Bronchial epithelial cell (primary cell): ENCODE measurements at regions not wholly inside any gene's neighbourhood (a gene's known extent, or its start where the extent isn't known, plus 50 kb on each side); places are given as distances from the start of the nearest gene placed in this dataset.

ENCODE experiments used
- DNase-seq: peaks from one replicate; pipeline ENCODE4 v3.0.0-alpha.2; 2010; ENCODE audit warnings: low read depth
- FAIRE-seq: peaks from 2 replicates; lab custom pipeline; 2011; peaks lifted over from hg19 to GRCh38; lab: Jason Lieb, UNC
- H3K27me3 ChIP-seq: 2 replicates; pipeline ENCODE4 v1.5.1; 2011; ENCODE audit warnings: low read length; ENCODE audit not compliant: control insufficient read depth, insufficient read depth
- H3K36me3 ChIP-seq: 2 replicates; pipeline ENCODE4 v1.5.1; 2011; ENCODE audit warnings: low read length; ENCODE audit not compliant: control insufficient read depth, insufficient read depth
- H3K4me3 ChIP-seq: 2 replicates; pipeline ENCODE4 v1.5.1; 2011; ENCODE audit warnings: mild to moderate bottlenecking, low read depth, low read length, control low read depth
- TF ChIP-seq, protein P1 (sequence below): IDR thresholded peaks from 2 replicates; pipeline ENCODE4 v1.5.1; 2011; ENCODE audit warnings: mild to moderate bottlenecking, moderate library complexity, low read length, control low read depth, inconsistent platforms; ENCODE audit not compliant: insufficient read depth, severe bottlenecking

DNA sequence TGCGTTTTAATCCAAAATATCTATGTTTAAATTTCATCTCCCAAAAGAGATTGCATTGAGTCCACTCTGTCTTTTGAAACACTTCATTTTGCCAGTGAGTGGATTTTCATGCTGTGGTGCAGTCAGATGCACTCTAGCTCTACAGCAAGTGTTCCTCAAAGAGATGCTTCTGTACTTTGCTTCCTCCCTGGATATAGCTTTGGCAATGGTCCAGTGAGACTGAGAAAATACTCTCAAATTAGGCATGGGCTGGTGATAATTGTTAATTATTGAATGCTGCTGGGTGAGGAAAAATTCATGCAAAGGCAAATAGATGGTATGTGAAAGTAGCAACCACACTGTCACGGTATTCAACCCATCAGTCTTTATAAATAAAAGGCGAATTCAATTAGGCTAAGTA is 396.9 kb downstream of the ADGRL2 start:
- no peak for DNase-seq
- FAIRE-seq = no peak
- TF ChIP-seq, protein P1, sequence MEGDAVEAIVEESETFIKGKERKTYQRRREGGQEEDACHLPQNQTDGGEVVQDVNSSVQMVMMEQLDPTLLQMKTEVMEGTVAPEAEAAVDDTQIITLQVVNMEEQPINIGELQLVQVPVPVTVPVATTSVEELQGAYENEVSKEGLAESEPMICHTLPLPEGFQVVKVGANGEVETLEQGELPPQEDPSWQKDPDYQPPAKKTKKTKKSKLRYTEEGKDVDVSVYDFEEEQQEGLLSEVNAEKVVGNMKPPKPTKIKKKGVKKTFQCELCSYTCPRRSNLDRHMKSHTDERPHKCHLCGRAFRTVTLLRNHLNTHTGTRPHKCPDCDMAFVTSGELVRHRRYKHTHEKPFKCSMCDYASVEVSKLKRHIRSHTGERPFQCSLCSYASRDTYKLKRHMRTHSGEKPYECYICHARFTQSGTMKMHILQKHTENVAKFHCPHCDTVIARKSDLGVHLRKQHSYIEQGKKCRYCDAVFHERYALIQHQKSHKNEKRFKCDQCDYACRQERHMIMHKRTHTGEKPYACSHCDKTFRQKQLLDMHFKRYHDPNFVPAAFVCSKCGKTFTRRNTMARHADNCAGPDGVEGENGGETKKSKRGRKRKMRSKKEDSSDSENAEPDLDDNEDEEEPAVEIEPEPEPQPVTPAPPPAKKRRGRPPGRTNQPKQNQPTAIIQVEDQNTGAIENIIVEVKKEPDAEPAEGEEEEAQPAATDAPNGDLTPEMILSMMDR = no peak
- Histone ChIP-seq H3K4me3 (no peak overlapping the region), H3K27me3 (no peaks in the 10 kb centered on the region), H3K36me3 (no peaks in the 10 kb centered on the region)

DNA sequence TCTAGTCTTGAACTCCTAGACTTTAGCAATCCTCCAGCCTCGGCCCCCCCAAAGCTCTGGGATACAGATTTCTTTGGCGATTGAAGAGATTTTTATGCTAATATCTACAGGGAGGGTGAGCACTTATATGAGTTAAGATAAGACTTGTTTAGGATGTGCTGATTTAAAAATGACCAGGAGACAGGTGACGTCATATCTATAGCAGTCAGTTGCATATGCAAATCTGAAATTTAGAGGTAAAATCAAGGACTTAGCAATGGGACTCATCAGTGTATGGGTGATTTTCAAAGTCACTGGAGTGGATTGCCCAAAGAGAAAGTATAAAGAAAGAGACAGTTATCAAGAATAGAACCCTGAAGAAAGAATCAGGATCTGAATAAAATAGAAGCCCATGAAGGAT is 394.5 kb downstream of the ADGRL2 start:
- H3K27me3 ChIP-seq = no peaks in the 10 kb centered on the region
- FAIRE-seq (no peak), DNase-seq (no peak)
- TF ChIP-seq, protein P1 = no peak
- H3K4me3 ChIP-seq = no peak overlapping the region
- H3K36me3 ChIP-seq = no peaks in the 10 kb centered on the region

DNA sequence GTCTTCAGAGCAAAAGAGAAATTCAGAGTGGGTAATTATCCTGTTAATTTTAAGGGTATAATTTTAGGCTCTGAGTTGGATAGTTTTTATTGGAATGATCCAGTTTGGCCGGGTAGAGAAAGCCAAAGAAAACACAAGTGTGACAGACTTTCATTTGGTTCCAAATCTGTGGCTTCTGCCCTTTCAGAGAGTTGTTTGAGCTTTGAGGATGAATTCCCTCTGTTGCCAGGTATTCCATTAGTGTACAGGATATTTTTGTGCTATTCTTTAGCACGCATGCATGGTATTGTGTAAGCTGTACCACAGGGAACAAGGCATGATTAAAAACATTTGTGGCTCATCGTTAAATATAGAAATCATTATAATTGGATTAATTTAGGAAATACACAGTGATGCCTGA is 384.4 kb downstream of the ADGRL2 start:
- TF ChIP-seq, protein P1 = no peak
- no peak for FAIRE-seq

DNA sequence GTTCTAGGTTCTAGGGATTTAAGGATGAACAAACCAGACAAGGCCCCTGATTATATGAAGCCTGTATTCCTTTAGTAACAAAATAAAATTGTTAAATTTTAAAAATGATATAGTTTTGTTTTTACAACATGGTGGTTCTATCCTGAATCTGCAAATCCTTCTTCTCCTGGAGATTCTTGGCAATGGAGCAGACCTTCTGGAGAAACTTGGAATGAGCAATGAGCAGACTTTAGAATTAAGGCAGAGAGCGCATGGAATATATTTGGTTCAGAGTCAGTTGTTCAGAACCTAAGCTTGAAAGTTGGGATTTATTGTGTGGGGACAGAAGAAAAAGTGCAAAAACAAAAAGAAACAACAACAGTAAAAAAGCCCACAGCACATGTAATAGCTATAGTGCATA is 381.1 kb downstream of the ADGRL2 start:
- no peak for DNase-seq
- FAIRE-seq = no peak
- TF ChIP-seq, protein P1 = no peak
- Histone ChIP-seq H3K36me3 (no peaks in the 10 kb centered on the region), H3K27me3 (no peaks in the 10 kb centered on the region), H3K4me3 (no peak overlapping the region)

More for the DNA sequence above, 384.4 kb downstream of the ADGRL2 start:
- no peaks in the 10 kb centered on the region for H3K36me3 ChIP-seq
- DNase-seq = no peak
- H3K4me3 ChIP-seq = no peak overlapping the region
- no peaks in the 10 kb centered on the region for H3K27me3 ChIP-seq

DNA sequence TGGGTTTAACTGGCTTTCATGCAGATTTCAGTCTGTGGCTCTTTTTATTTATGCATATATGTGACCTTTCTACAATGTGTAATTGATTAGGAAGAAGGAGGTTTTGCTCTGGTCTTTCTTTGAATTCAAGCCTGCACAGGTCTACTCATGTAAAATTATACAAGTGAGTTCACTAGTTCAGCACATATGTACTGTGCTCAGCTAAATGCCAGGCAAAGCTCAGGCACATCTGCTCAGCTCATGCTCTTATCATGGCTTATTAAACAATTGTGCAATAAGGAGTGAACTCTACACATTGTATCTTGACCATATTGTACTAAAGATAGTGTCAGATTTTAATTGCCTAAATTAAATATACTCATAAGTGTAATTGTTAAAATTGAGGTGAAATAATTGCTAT is 378.4 kb downstream of the ADGRL2 start:
- Histone ChIP-seq H3K4me3 (no peak overlapping the region), H3K36me3 (no peaks in the 10 kb centered on the region), H3K27me3 (no peaks in the 10 kb centered on the region)
- DNase-seq (no peak), FAIRE-seq (no peak)
- TF ChIP-seq, protein P1 = no peak

DNA sequence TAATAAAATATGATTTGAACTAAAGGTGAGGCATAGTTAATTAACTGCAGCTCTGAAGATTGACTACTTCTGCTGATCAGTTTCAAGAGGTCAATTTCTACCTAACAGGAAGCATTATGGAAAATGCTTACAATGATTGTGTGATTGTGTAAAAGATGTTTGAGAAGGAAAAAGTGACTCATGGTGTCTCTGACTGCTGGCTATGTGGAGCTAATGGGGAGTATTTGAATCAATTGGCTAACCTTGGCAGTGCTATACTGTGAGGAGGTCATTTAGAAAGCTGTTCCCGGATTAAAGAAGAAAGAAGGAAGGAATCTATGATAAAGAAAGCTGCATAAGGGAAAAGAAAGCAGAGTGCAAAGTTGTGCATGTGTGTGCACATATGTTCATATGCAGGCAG is 376.5 kb downstream of the ADGRL2 start:
- Histone ChIP-seq H3K27me3 (no peaks in the 10 kb centered on the region), H3K36me3 (no peaks in the 10 kb centered on the region), H3K4me3 (no peak overlapping the region)
- FAIRE-seq (no peak), DNase-seq (peak; percentile 70)
- TF ChIP-seq, protein P1 = no peak
